GM13977 (cell line): ENCODE measurements at regions not wholly inside any gene's neighbourhood (a gene's known extent, or its start where the extent isn't known, plus 50 kb on each side); places are given as distances from the start of the nearest gene placed in this dataset.
A peak's percentile ranks its signal among the peaks of the same experiment; 100 is the strongest.

ENCODE experiments used
- DNase-seq: peaks from one replicate; pipeline ENCODE4 v3.0.0; 2012; ENCODE audit warnings: low spot score
- CTCF ChIP-seq: IDR thresholded peaks from 2 replicates; pipeline ENCODE4 v1.5.1; 2012; ENCODE audit warnings: mild to moderate bottlenecking, control low read depth; ENCODE audit not compliant: insufficient read depth; ENCODE audit errors: extremely low read depth, missing control alignments
- in situ Hi-C: fragments of 300-500 bp; cut with MboI; formaldehyde crosslinking; loops from one replicate; pipeline ENCODE4 v1.12.0; 2022; ENCODE audit warnings: low sequenced_read_pairs, low pct_unique_long_range_greater_than_20kb, mixed read lengths, inconsistent platforms; ENCODE audit not compliant: unreplicated experiment

GRCh38 chr1:222095606-222096475 lies 354.0 kb upstream of the DUSP10 start:
- in situ Hi-C loops = no loop called here
- DNase-seq = peak; percentile 53

DNA sequence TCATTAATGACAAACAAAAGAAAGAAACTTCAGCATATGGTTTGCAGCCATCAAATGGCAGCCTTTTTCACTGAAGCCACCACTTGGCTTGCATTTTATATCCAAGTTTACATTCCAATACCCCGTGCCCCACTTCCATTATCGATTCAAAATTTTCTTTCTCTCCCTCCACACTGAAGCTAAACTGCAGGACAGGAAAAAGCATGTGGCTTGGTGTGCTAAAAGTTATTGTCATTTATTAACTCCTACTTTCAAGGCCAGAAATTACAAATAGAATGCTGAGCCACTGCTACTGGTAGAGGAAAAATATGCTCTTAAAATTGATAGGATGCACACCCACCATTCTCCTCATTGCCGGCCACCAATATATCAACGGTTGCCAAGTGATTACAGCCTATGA lies 351.6 kb upstream of the DUSP10 start:
- in situ Hi-C loops = no loop called here
- TF ChIP-seq CTCF = no peak
- no peak for DNase-seq

More at GRCh38 chr1:222095606-222096475, 354.0 kb upstream of the DUSP10 start:
- peak; percentile 85 for TF ChIP-seq CTCF

- in situ Hi-C loops = no loop called here
- TF ChIP-seq CTCF = no peak
- no peak for DNase-seq
These were observed 348.2 kb upstream of the DUSP10 start for GRCh38 chr1:222090103-222090502.

- TF ChIP-seq CTCF = no peak
- in situ Hi-C loops = no loop called here
- no peak for DNase-seq
These were observed 345.5 kb upstream of the DUSP10 start for GRCh38 chr1:222087221-222087920.

DNA sequence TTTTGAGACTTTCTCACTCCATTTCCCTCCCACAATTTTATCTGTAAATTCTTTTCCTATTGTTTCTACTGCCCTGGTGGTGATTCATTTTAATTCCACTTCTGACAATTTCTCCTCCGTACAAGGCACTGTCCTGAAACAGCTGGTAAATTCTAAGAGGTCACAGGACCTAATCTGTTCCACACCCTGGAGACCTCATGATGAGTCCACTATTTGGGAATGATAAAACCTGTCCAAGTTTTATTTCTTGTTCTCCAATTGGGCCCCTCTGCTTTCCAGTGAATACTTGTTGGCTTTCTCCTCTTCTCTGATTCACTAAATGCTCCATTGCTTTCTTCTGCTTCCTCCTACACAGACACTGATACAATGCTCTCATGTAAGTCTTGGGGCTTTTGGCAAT lies 343.1 kb upstream of the DUSP10 start:
- no peak for DNase-seq
- TF ChIP-seq CTCF = no peak
- in situ Hi-C loops = no loop called here

GRCh38 chr1:222084048-222084447 lies 342.2 kb upstream of the DUSP10 start:
- DNase-seq = no peak
- in situ Hi-C loops = no loop called here
- no peak for TF ChIP-seq CTCF
